ENCODE measurements at regions not wholly inside any gene's neighbourhood (a gene's known extent, or its start where the extent isn't known, plus 50 kb on each side); places are given as distances from the start of the nearest gene placed in this dataset.

DNA sequence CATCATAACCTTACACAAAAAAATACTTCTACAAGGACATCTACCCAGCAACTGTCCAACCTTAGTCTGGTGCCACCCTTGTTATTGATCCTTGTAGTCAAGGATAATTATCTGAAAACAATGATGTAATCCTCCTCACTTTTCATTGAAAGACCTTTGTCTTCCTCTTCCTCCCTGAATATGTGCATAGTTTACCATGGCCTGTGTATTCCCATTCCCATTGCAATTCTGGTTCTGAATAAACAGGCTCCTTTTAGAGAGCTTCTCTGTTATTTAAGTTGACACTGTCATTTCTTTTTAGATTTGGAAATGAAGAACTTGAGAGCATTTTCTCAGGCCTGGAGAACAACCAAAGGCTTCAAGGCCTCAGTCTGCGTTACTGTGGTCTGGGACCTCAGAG lies 53.3 kb upstream of the RNF7 start:
- no peak for DNase-seq (ENCODE audit: low read depth, low spot score)
- BruUV-seq (replicated peaks), result no TSS peak
- Histone ChIP-seq H3K27me3 (ENCODE audit: control insufficient read depth, insufficient read depth, low read length) (no peaks in the 10 kb centered on the region), H3K36me3 (ENCODE audit: control insufficient read depth, insufficient read depth, low read length) (no peaks in the 10 kb centered on the region), H3K4me3 (ENCODE audit: low read depth in 2 of 2, low read length in 2 of 2) (no peak overlapping the region), H3K4me1 (ENCODE audit: control insufficient read depth, insufficient read depth, low read length) (peaks cover 7% of the 10 kb centered on the region; the same call in 1 of the 2 replicates), H3K9me3 (ENCODE audit: control insufficient read depth, insufficient read depth, low read depth, low read length) (no peaks in the 10 kb centered on the region), H3K27ac (ENCODE audit: low read length) (no peak overlapping the region)
- TF ChIP-seq POLR2AphosphoS5 (IDR thresholded peaks at IDR 0.05; ENCODE audit: low read depth, low read length), result no peak
- TF ChIP-seq, protein P1, sequence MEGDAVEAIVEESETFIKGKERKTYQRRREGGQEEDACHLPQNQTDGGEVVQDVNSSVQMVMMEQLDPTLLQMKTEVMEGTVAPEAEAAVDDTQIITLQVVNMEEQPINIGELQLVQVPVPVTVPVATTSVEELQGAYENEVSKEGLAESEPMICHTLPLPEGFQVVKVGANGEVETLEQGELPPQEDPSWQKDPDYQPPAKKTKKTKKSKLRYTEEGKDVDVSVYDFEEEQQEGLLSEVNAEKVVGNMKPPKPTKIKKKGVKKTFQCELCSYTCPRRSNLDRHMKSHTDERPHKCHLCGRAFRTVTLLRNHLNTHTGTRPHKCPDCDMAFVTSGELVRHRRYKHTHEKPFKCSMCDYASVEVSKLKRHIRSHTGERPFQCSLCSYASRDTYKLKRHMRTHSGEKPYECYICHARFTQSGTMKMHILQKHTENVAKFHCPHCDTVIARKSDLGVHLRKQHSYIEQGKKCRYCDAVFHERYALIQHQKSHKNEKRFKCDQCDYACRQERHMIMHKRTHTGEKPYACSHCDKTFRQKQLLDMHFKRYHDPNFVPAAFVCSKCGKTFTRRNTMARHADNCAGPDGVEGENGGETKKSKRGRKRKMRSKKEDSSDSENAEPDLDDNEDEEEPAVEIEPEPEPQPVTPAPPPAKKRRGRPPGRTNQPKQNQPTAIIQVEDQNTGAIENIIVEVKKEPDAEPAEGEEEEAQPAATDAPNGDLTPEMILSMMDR (IDR thresholded peaks at IDR 0.05), result no peak
- no peak for TF ChIP-seq TCF7L2 (IDR thresholded peaks at IDR 0.05; ENCODE audit: low read depth, low read length)
- no peak for TF ChIP-seq SIN3A (IDR thresholded peaks at IDR 0.05; ENCODE audit: borderline replicate concordance, insufficient read depth, low read depth, low read length)
- TF ChIP-seq, protein P2, sequence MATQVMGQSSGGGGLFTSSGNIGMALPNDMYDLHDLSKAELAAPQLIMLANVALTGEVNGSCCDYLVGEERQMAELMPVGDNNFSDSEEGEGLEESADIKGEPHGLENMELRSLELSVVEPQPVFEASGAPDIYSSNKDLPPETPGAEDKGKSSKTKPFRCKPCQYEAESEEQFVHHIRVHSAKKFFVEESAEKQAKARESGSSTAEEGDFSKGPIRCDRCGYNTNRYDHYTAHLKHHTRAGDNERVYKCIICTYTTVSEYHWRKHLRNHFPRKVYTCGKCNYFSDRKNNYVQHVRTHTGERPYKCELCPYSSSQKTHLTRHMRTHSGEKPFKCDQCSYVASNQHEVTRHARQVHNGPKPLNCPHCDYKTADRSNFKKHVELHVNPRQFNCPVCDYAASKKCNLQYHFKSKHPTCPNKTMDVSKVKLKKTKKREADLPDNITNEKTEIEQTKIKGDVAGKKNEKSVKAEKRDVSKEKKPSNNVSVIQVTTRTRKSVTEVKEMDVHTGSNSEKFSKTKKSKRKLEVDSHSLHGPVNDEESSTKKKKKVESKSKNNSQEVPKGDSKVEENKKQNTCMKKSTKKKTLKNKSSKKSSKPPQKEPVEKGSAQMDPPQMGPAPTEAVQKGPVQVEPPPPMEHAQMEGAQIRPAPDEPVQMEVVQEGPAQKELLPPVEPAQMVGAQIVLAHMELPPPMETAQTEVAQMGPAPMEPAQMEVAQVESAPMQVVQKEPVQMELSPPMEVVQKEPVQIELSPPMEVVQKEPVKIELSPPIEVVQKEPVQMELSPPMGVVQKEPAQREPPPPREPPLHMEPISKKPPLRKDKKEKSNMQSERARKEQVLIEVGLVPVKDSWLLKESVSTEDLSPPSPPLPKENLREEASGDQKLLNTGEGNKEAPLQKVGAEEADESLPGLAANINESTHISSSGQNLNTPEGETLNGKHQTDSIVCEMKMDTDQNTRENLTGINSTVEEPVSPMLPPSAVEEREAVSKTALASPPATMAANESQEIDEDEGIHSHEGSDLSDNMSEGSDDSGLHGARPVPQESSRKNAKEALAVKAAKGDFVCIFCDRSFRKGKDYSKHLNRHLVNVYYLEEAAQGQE (IDR thresholded peaks at IDR 0.05; ENCODE audit: insufficient read depth in 1 of 2, low read depth in 2 of 2, low read length in 1 of 2), result no peak
- intact Hi-C loops (cut with micrococcal nuclease; ENCODE audit: unreplicated experiment) (no loop called here), in situ Hi-C loops (cut with HindIII; ENCODE audit: low pct_unique_long_range_greater_than_20kb, low sequenced_read_pairs) (no loop called here)
- ATAC-seq, result no peak
- ChIA-PET CTCF (no interaction called here), POLR2A (no interaction called here)

DNA sequence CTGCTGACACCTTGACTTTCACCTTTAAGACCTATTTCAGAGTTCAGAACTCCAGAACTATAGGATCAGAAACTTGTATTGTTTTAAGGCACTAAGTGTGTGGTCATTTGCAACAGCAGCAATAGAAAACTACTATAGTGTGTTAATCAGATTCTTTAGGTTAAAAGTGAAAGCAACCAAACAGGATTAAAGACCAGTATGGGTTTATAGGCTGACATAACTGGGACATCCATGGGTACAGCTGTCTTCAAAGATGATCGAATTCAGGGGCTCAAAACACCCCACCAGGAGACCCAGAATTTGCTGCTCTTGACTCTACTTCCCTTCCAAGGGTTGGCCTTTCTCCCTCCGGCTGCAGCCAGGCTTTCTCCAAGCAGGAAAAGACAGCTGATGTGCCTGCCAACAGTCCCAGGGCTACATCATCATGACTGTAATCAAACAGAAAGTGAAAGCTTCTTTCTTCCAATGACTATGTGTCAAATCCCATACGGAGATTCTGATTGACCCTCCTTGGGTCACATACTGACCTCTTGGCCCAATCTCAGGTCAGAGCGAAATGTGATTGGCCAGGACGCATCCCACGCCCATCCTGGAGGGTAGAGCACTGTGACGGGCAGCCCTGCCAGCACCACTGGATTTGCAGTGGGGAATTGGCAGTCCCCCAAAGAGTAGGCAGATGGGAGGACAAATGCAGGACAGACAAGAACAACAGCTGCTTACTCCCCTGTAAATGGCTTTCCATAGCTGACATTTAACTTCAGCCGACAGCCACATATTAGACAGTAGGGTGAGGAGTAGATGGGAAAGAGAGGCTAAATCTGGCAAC lies 51.4 kb upstream of the RNF7 start:
- no TSS peak for BruUV-seq (replicated peaks)
- Histone ChIP-seq H3K4me3 (ENCODE audit: low read depth in 2 of 2, low read length in 2 of 2) (peak overlapping the region; percentile 25 to 48), H3K9me3 (ENCODE audit: control insufficient read depth, insufficient read depth, low read depth, low read length) (no peaks in the 10 kb centered on the region), H3K4me1 (ENCODE audit: control insufficient read depth, insufficient read depth, low read length) (peaks cover 7% of the 10 kb centered on the region; the same call in 1 of the 2 replicates), H3K27me3 (ENCODE audit: control insufficient read depth, insufficient read depth, low read length) (no peaks in the 10 kb centered on the region), H3K27ac (ENCODE audit: low read length) (peak overlapping the region; percentile 29), H3K36me3 (ENCODE audit: control insufficient read depth, insufficient read depth, low read length) (no peaks in the 10 kb centered on the region)
- ChIA-PET POLR2A (no interaction called here), CTCF (interaction anchor here (1.2 kb wide), 1 partner anchor 33 kb away, joined by 4 read pairs; no protein-coding TSS in a partner anchor)
- DNase-seq (ENCODE audit: low read depth, low spot score), result peak; percentile 41
- in situ Hi-C loops (cut with HindIII; ENCODE audit: low pct_unique_long_range_greater_than_20kb, low sequenced_read_pairs) (no loop called here), intact Hi-C loops (cut with micrococcal nuclease; ENCODE audit: unreplicated experiment) (no loop called here)
- TF ChIP-seq, protein P2 (IDR thresholded peaks at IDR 0.05; ENCODE audit: insufficient read depth in 1 of 2, low read depth in 2 of 2, low read length in 1 of 2), result no peak
- TF ChIP-seq TCF7L2 (IDR thresholded peaks at IDR 0.05; ENCODE audit: low read depth, low read length) (no peak), SIN3A (IDR thresholded peaks at IDR 0.05; ENCODE audit: borderline replicate concordance, insufficient read depth, low read depth, low read length) (no peak), POLR2AphosphoS5 (IDR thresholded peaks at IDR 0.05; ENCODE audit: low read depth, low read length) (no peak)
- TF ChIP-seq, protein P1 (IDR thresholded peaks at IDR 0.05), result no peak
- peak; percentile 85 for ATAC-seq
